Ishikawa (cell line): ENCODE measurements at regions not wholly inside any gene's neighbourhood (a gene's known extent, or its start where the extent isn't known, plus 50 kb on each side); places are given as distances from the start of the nearest gene placed in this dataset.

Experiments used
- EP300 ChIP-seq: IDR thresholded peaks from 2 replicates; pipeline ENCODE4 v1.6.1; 2012; ENCODE audit warnings: borderline replicate concordance
- MAX ChIP-seq: IDR thresholded peaks from 2 replicates; pipeline ENCODE4 v1.6.1; 2012
- NFIC ChIP-seq: IDR thresholded peaks from 2 replicates; pipeline ENCODE4 v1.6.1; 2012
- REST ChIP-seq: IDR thresholded peaks from 2 replicates; pipeline ENCODE4 v1.6.1; 2012; ENCODE audit warnings: low read depth, mild to moderate bottlenecking
- TAF1 ChIP-seq: IDR thresholded peaks from 2 replicates; pipeline ENCODE4 v1.6.1; 2012; ENCODE audit warnings: low read depth, mild to moderate bottlenecking
- TCF12 ChIP-seq: IDR thresholded peaks from 2 replicates; pipeline ENCODE4 v1.6.1; 2012; ENCODE audit warnings: low read depth
- USF1 ChIP-seq: IDR thresholded peaks from 2 replicates; pipeline ENCODE4 v1.6.1; 2012

- no peak for TF ChIP-seq EP300
- TF ChIP-seq REST: no peak
- no peak for TF ChIP-seq TAF1
- no peak for TF ChIP-seq MAX
- no peak for TF ChIP-seq TCF12
- TF ChIP-seq NFIC: no peak
- TF ChIP-seq USF1: no peak
These were observed 247.4 kb upstream of the CACNA2D1 start for GRCh38 chr7:82690929-82691328.
